ENCODE measurements at regions not wholly inside any gene's neighbourhood (a gene's known extent, or its start where the extent isn't known, plus 50 kb on each side); places are given as distances from the start of the nearest gene placed in this dataset.

GRCh38 chr13:40283666-40284065 is 382.8 kb downstream of the FOXO1 start:
- TF ChIP-seq GATA3 (IDR thresholded peaks at IDR 0.05; ENCODE audit: low read depth, low read length) = no peak
- TF ChIP-seq GATA2 (IDR thresholded peaks at IDR 0.05; ENCODE audit: low read depth, low read length) = no peak

- TF ChIP-seq GATA2 (IDR thresholded peaks at IDR 0.05; ENCODE audit: low read depth, low read length) (no peak), GATA3 (IDR thresholded peaks at IDR 0.05; ENCODE audit: low read depth, low read length) (no peak)
Observed at GRCh38 chr13:40285634-40286033, 380.8 kb downstream of the FOXO1 start.

GRCh38 chr13:40287428-40287827 is 379.0 kb downstream of the FOXO1 start:
- TF ChIP-seq GATA2 (IDR thresholded peaks at IDR 0.05; ENCODE audit: low read depth, low read length) (no peak), GATA3 (IDR thresholded peaks at IDR 0.05; ENCODE audit: low read depth, low read length) (no peak)

- no peak for TF ChIP-seq GATA3 (IDR thresholded peaks at IDR 0.05; ENCODE audit: low read depth, low read length)
- no peak for TF ChIP-seq GATA2 (IDR thresholded peaks at IDR 0.05; ENCODE audit: low read depth, low read length)
Observed at GRCh38 chr13:40288259-40288658, 378.2 kb downstream of the FOXO1 start.

- TF ChIP-seq GATA3 (IDR thresholded peaks at IDR 0.05; ENCODE audit: low read depth, low read length) (no peak), GATA2 (IDR thresholded peaks at IDR 0.05; ENCODE audit: low read depth, low read length) (no peak)
Observed at GRCh38 chr13:40290758-40291157, 375.7 kb downstream of the FOXO1 start.

- TF ChIP-seq GATA2 (IDR thresholded peaks at IDR 0.05; ENCODE audit: low read depth, low read length) (no peak), GATA3 (IDR thresholded peaks at IDR 0.05; ENCODE audit: low read depth, low read length) (no peak)
Observed at GRCh38 chr13:40292108-40292507, 374.3 kb downstream of the FOXO1 start.

- TF ChIP-seq GATA3 (IDR thresholded peaks at IDR 0.05; ENCODE audit: low read depth, low read length) (no peak), GATA2 (IDR thresholded peaks at IDR 0.05; ENCODE audit: low read depth, low read length) (no peak)
Observed at GRCh38 chr13:40292536-40292935, 373.9 kb downstream of the FOXO1 start.

GRCh38 chr13:40302351-40302750 is 364.1 kb downstream of the FOXO1 start:
- TF ChIP-seq GATA2 (IDR thresholded peaks at IDR 0.05; ENCODE audit: low read depth, low read length) (no peak), GATA3 (IDR thresholded peaks at IDR 0.05; ENCODE audit: low read depth, low read length) (no peak)

GRCh38 chr13:40304391-40304790 is 362.1 kb downstream of the FOXO1 start:
- TF ChIP-seq GATA3 (IDR thresholded peaks at IDR 0.05; ENCODE audit: low read depth, low read length) (no peak), GATA2 (IDR thresholded peaks at IDR 0.05; ENCODE audit: low read depth, low read length) (no peak)

GRCh38 chr13:40306817-40307216 is 359.6 kb downstream of the FOXO1 start:
- TF ChIP-seq GATA2 (IDR thresholded peaks at IDR 0.05; ENCODE audit: low read depth, low read length) = no peak
- TF ChIP-seq GATA3 (IDR thresholded peaks at IDR 0.05; ENCODE audit: low read depth, low read length) = no peak

- no peak for TF ChIP-seq GATA3 (IDR thresholded peaks at IDR 0.05; ENCODE audit: low read depth, low read length)
- TF ChIP-seq GATA2 (IDR thresholded peaks at IDR 0.05; ENCODE audit: low read depth, low read length) = no peak
Observed at GRCh38 chr13:40309881-40310280, 356.6 kb downstream of the FOXO1 start.

- TF ChIP-seq GATA2 (IDR thresholded peaks at IDR 0.05; ENCODE audit: low read depth, low read length) (no peak), GATA3 (IDR thresholded peaks at IDR 0.05; ENCODE audit: low read depth, low read length) (no peak)
Observed at GRCh38 chr13:40311356-40312101, 354.9 kb downstream of the FOXO1 start.

- TF ChIP-seq GATA2 (IDR thresholded peaks at IDR 0.05; ENCODE audit: low read depth, low read length) = no peak
- no peak for TF ChIP-seq GATA3 (IDR thresholded peaks at IDR 0.05; ENCODE audit: low read depth, low read length)
Observed at GRCh38 chr13:40313269-40314200, 352.9 kb downstream of the FOXO1 start.

GRCh38 chr13:40315416-40316064 is 350.9 kb downstream of the FOXO1 start:
- TF ChIP-seq GATA2 (IDR thresholded peaks at IDR 0.05; ENCODE audit: low read depth, low read length) = no peak
- TF ChIP-seq GATA3 (IDR thresholded peaks at IDR 0.05; ENCODE audit: low read depth, low read length) = no peak

All from SH-SY5Y (cell line).